MCF 10A (cell line): ENCODE measurements at regions not wholly inside any gene's neighbourhood (a gene's known extent, or its start where the extent isn't known, plus 50 kb on each side); places are given as distances from the start of the nearest gene placed in this dataset.

Experiments used
- BruUV-seq: library from RNA; stranded (reverse); fragments of 400-500 nt; replicated peaks from 2 replicates; lab custom pipeline; 2021; lab: Mats Ljungman, UMichigan
- CTCF ChIA-PET: fragments of 300-600 bp; sonication (Branson Sonifier 250); formaldehyde crosslinking; extraction: SDS; loops from one replicate; lab custom pipeline; 2021; ENCODE audit warnings: antibody characterized with exemption, inconsistent platforms; lab: Yijun Ruan, JAX
- POLR2A ChIA-PET: fragments of 300-600, 350-650 bp; sonication (Branson Sonifier 250); formaldehyde crosslinking; extraction: SDS; loops from one replicate; lab custom pipeline; 2020; ENCODE audit warnings: antibody characterized with exemption, inconsistent platforms; lab: Yijun Ruan, JAX
- DNase-seq: peaks from one replicate; pipeline ENCODE4 v3.0.0-alpha.2; 2018; ENCODE audit not compliant: unreplicated experiment
- H3K27ac Mint-ChIP-seq: one replicate; pipeline ENCODE4 v1.8.0; 2022; ENCODE audit warnings: mild to moderate bottlenecking, low read depth, mixed read lengths; ENCODE audit not compliant: unreplicated experiment
- H3K27me3 Mint-ChIP-seq: one replicate; pipeline ENCODE4 v1.8.0; 2022; ENCODE audit warnings: mixed read lengths; ENCODE audit not compliant: insufficient read depth, unreplicated experiment
- H3K36me3 Mint-ChIP-seq: one replicate; pipeline ENCODE4 v1.8.0; 2022; ENCODE audit warnings: mild to moderate bottlenecking, moderate library complexity, mixed read lengths; ENCODE audit not compliant: insufficient read depth, unreplicated experiment
- H3K4me1 Mint-ChIP-seq: one replicate; pipeline ENCODE4 v1.8.0; 2022; ENCODE audit warnings: mixed read lengths; ENCODE audit not compliant: insufficient read depth, unreplicated experiment
- H3K4me3 Mint-ChIP-seq: one replicate; pipeline ENCODE4 v1.8.0; 2022; ENCODE audit warnings: mild to moderate bottlenecking, moderate library complexity, mixed read lengths; ENCODE audit not compliant: unreplicated experiment
- H3K9me3 Mint-ChIP-seq: one replicate; pipeline ENCODE4 v1.8.0; 2022; ENCODE audit warnings: mixed read lengths; ENCODE audit not compliant: unreplicated experiment
- CTCF ChIP-seq: fragments of 200-600 bp; IDR thresholded peaks from one replicate; pipeline ENCODE4 v1.8.0; 2022; ENCODE audit warnings: antibody characterized with exemption, mild to moderate bottlenecking; ENCODE audit not compliant: unreplicated experiment
- intact Hi-C: fragments of 100-400 bp; cut with micrococcal nuclease; formaldehyde crosslinking; loops from 2 replicates; pipeline ENCODE4 v1.14.1; 2022

GRCh38 chr5:136710834-136711233, 345.5 kb upstream of the TRPC7 start:
- POLR2A ChIA-PET: interaction anchor here (0.7 to 1.1 kb wide), 3 partner anchors 9 to 819 kb away, joined by 3 to 4 read pairs (median 4); no protein-coding TSS in a partner anchor
- CTCF ChIA-PET: interaction anchor here (0.6 to 0.8 kb wide), 2 partner anchors 29 to 94 kb away, joined by 3 to 4 read pairs; no protein-coding TSS in a partner anchor
- H3K27ac Mint-ChIP-seq: no peak overlapping the region
- no peaks in the 10 kb centered on the region for H3K4me1 Mint-ChIP-seq
- no peak for DNase-seq
- H3K9me3 Mint-ChIP-seq: no peaks in the 10 kb centered on the region
- no peaks in the 10 kb centered on the region for H3K36me3 Mint-ChIP-seq
- no peak for TF ChIP-seq CTCF
- no peak overlapping the region for H3K4me3 Mint-ChIP-seq
- no TSS peak for BruUV-seq
- intact Hi-C loops: no loop called here
- peaks cover 26% of the 10 kb centered on the region for H3K27me3 Mint-ChIP-seq

- no peak for DNase-seq
- Mint-ChIP-seq H3K4me3 (no peak overlapping the region), H3K36me3 (no peaks in the 10 kb centered on the region), H3K27ac (no peak overlapping the region), H3K9me3 (no peaks in the 10 kb centered on the region), H3K27me3 (peaks cover 80% of the 10 kb centered on the region), H3K4me1 (no peaks in the 10 kb centered on the region)
- ChIA-PET CTCF (no interaction called here), POLR2A (interaction anchor here (0.5 kb wide), 1 partner anchor 752 kb away, joined by 4 read pairs; no protein-coding TSS in a partner anchor)
- BruUV-seq: no TSS peak
- intact Hi-C loops: no loop called here
- no peak for TF ChIP-seq CTCF
Observed at GRCh38 chr5:136703706-136704105, 338.4 kb upstream of the TRPC7 start.

GRCh38 chr5:136703036-136703435, 337.7 kb upstream of the TRPC7 start:
- Mint-ChIP-seq H3K27me3 (peaks cover 77% of the 10 kb centered on the region), H3K27ac (no peak overlapping the region), H3K4me1 (no peaks in the 10 kb centered on the region), H3K4me3 (no peak overlapping the region), H3K36me3 (no peaks in the 10 kb centered on the region), H3K9me3 (no peaks in the 10 kb centered on the region)
- no TSS peak for BruUV-seq
- POLR2A ChIA-PET: interaction anchor here (0.5 kb wide), 1 partner anchor 753 kb away, joined by 4 read pairs; no protein-coding TSS in a partner anchor
- no peak for TF ChIP-seq CTCF
- CTCF ChIA-PET: no interaction called here
- DNase-seq: no peak
- intact Hi-C loops: no loop called here

- no peaks in the 10 kb centered on the region for H3K9me3 Mint-ChIP-seq
- no peak for DNase-seq
Observed at GRCh38 chr5:136701191-136701590, 335.8 kb upstream of the TRPC7 start.

More at GRCh38 chr5:136701191-136701590, 335.8 kb upstream of the TRPC7 start:
- ChIA-PET POLR2A (interaction anchor here (1.9 kb wide), 1 partner anchor 10 kb away, joined by 4 read pairs; no protein-coding TSS in a partner anchor), CTCF (interaction anchor here (1.2 to 1.8 kb wide), 2 partner anchors 15 to 18 kb away, joined by 4 to 8 read pairs; no protein-coding TSS in a partner anchor)
- H3K36me3 Mint-ChIP-seq: no peaks in the 10 kb centered on the region
- no peak for TF ChIP-seq CTCF
- H3K27ac Mint-ChIP-seq: no peak overlapping the region
- no TSS peak for BruUV-seq
- intact Hi-C loops: no loop called here
- no peaks in the 10 kb centered on the region for H3K4me1 Mint-ChIP-seq
- H3K27me3 Mint-ChIP-seq: peaks cover 77% of the 10 kb centered on the region
- no peak overlapping the region for H3K4me3 Mint-ChIP-seq
